ENCODE measurements at regions not wholly inside any gene's neighbourhood (a gene's known extent, or its start where the extent isn't known, plus 50 kb on each side); places are given as distances from the start of the nearest gene placed in this dataset.

DNA sequence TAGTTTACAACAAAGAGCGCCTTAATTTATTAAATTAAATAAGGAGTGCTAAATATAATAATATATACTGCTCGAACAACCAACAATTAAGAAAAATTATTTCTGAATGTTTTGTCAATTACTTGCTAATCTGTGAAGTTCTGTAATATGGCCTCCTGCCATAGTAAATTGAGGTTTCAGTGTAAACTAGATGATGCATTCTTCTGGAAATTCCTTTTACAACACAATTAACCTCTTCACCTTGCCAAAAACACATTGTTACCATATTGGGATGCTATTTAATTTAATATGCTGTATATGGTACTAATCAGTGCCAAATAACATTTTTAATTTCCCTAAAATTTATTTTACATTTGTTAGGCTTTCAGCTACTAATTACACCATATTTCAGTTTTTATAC lies 808.4 kb upstream of the CITED2 start:
- no peaks in the 10 kb centered on the region for H3F3A ChIP-seq (ENCODE audit: insufficient read depth)
- no peaks in the 10 kb centered on the region for H3K36me3 ChIP-seq (ENCODE audit: low read length)
- no peak for TF ChIP-seq EZH2phosphoT487 (conservative IDR thresholded peaks at IDR 0.05; ENCODE audit: low read length)
- TF ChIP-seq, protein P1, sequence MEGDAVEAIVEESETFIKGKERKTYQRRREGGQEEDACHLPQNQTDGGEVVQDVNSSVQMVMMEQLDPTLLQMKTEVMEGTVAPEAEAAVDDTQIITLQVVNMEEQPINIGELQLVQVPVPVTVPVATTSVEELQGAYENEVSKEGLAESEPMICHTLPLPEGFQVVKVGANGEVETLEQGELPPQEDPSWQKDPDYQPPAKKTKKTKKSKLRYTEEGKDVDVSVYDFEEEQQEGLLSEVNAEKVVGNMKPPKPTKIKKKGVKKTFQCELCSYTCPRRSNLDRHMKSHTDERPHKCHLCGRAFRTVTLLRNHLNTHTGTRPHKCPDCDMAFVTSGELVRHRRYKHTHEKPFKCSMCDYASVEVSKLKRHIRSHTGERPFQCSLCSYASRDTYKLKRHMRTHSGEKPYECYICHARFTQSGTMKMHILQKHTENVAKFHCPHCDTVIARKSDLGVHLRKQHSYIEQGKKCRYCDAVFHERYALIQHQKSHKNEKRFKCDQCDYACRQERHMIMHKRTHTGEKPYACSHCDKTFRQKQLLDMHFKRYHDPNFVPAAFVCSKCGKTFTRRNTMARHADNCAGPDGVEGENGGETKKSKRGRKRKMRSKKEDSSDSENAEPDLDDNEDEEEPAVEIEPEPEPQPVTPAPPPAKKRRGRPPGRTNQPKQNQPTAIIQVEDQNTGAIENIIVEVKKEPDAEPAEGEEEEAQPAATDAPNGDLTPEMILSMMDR (IDR thresholded peaks at IDR 0.05; ENCODE audit: insufficient read depth, low read length, poor library complexity, severe bottlenecking): no peak
- H3K9ac ChIP-seq (ENCODE audit: low read length): no peak overlapping the region
- H2AFZ ChIP-seq (ENCODE audit: low read depth, low read length, severe bottlenecking): no peak overlapping the region
- H3K9me2 ChIP-seq (replicated peaks; ENCODE audit: insufficient read depth, low read length): no peaks in the 10 kb centered on the region
- no peaks in the 10 kb centered on the region for H4K20me1 ChIP-seq (ENCODE audit: low read depth, low read length)
- H3K4me3 ChIP-seq (ENCODE audit: insufficient read depth, low read length, poor library complexity, severe bottlenecking): no peak overlapping the region
- H3K4me2 ChIP-seq (ENCODE audit: low read depth, low read length, poor library complexity, severe bottlenecking): no peak overlapping the region
- H3K79me2 ChIP-seq (ENCODE audit: insufficient read depth, low read length): no peaks in the 10 kb centered on the region
- H3K27ac ChIP-seq (ENCODE audit: low read depth, low read length): no peak overlapping the region
- H3K9me3 ChIP-seq (ENCODE audit: insufficient read depth, low read length): no peaks in the 10 kb centered on the region
- no peaks in the 10 kb centered on the region for H3K27me3 ChIP-seq (ENCODE audit: low read length)

- TF ChIP-seq, protein P1 (IDR thresholded peaks at IDR 0.05; ENCODE audit: insufficient read depth, low read length, poor library complexity, severe bottlenecking): no peak
- no peak for TF ChIP-seq EZH2phosphoT487 (conservative IDR thresholded peaks at IDR 0.05; ENCODE audit: low read length)
- Histone ChIP-seq H2AFZ (ENCODE audit: low read depth, low read length, severe bottlenecking) (no peak overlapping the region), H3K4me2 (ENCODE audit: low read depth, low read length, poor library complexity, severe bottlenecking) (no peak overlapping the region), H3K9ac (ENCODE audit: low read length) (no peak overlapping the region), H3F3A (ENCODE audit: insufficient read depth) (no peaks in the 10 kb centered on the region), H3K27ac (ENCODE audit: low read depth, low read length) (no peak overlapping the region), H3K9me2 (replicated peaks; ENCODE audit: insufficient read depth, low read length) (no peaks in the 10 kb centered on the region), H4K20me1 (ENCODE audit: low read depth, low read length) (no peaks in the 10 kb centered on the region), H3K4me3 (ENCODE audit: insufficient read depth, low read length, poor library complexity, severe bottlenecking) (no peak overlapping the region), H3K27me3 (ENCODE audit: low read length) (no peaks in the 10 kb centered on the region), H3K9me3 (ENCODE audit: insufficient read depth, low read length) (no peaks in the 10 kb centered on the region), H3K79me2 (ENCODE audit: insufficient read depth, low read length) (no peaks in the 10 kb centered on the region), H3K36me3 (ENCODE audit: low read length) (no peaks in the 10 kb centered on the region)
Measured at GRCh38 chr6:140181876-140182275, 807.4 kb upstream of the CITED2 start.

DNA sequence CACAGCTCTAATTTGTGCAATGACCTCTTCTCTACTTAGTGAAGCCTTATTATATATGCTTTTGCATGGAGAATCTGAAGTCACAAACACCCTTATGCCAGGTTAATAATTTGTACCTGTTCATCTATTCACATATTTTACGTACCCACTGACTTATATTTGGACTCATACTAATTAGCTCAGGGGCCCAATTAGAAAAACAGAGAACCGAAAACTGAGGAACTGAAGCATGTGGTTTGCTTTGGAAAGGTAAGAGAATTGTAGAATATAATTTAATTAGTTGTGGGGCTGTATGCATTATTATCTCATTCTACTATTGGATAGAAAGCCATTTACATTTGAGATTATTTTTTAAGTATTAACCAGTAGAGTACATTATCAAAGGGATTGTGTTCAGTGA lies 805.9 kb upstream of the CITED2 start:
- no peak overlapping the region for H2AFZ ChIP-seq (ENCODE audit: low read depth, low read length, severe bottlenecking)
- no peaks in the 10 kb centered on the region for H3F3A ChIP-seq (ENCODE audit: insufficient read depth)
- H3K4me2 ChIP-seq (ENCODE audit: low read depth, low read length, poor library complexity, severe bottlenecking): no peak overlapping the region
- H3K27me3 ChIP-seq (ENCODE audit: low read length): no peaks in the 10 kb centered on the region
- no peak overlapping the region for H3K4me3 ChIP-seq (ENCODE audit: insufficient read depth, low read length, poor library complexity, severe bottlenecking)
- no peak overlapping the region for H3K9ac ChIP-seq (ENCODE audit: low read length)
- H3K79me2 ChIP-seq (ENCODE audit: insufficient read depth, low read length): no peaks in the 10 kb centered on the region
- TF ChIP-seq EZH2phosphoT487 (conservative IDR thresholded peaks at IDR 0.05; ENCODE audit: low read length): no peak
- TF ChIP-seq, protein P1 (IDR thresholded peaks at IDR 0.05; ENCODE audit: insufficient read depth, low read length, poor library complexity, severe bottlenecking): no peak
- no peaks in the 10 kb centered on the region for H3K9me3 ChIP-seq (ENCODE audit: insufficient read depth, low read length)
- no peaks in the 10 kb centered on the region for H4K20me1 ChIP-seq (ENCODE audit: low read depth, low read length)
- H3K36me3 ChIP-seq (ENCODE audit: low read length): no peaks in the 10 kb centered on the region
- no peaks in the 10 kb centered on the region for H3K9me2 ChIP-seq (replicated peaks; ENCODE audit: insufficient read depth, low read length)
- H3K27ac ChIP-seq (ENCODE audit: low read depth, low read length): no peak overlapping the region
